IMR-90 (cell line): ENCODE measurements at regions not wholly inside any gene's neighbourhood (a gene's known extent, or its start where the extent isn't known, plus 50 kb on each side); places are given as distances from the start of the nearest gene placed in this dataset.
"Not testable (repeated sequence)": the region's sequence is repeated elsewhere in the genome, so short reads cannot be mapped to it uniquely, and the experiment has no call there.

Source experiments
- ATAC-seq: fragments of 200-7000 bp; cut with Tn5 transposase; 2 replicates; pipeline ENCODE4 v1.9.1; 2020; ENCODE audit warnings: low read depth, mild to moderate bottlenecking, moderate library complexity
- BruUV-seq: library from RNA; stranded (reverse); fragments of 400-500 nt; replicated peaks from 2 replicates; lab custom pipeline; 2021; lab: Mats Ljungman, UMichigan
- CTCF ChIA-PET: fragments of 300-600 bp; formaldehyde crosslinking; extraction: SDS; loops from one replicate; lab custom pipeline; 2021; ENCODE audit warnings: antibody characterized with exemption; lab: Yijun Ruan, JAX
- POLR2A ChIA-PET: fragments of 300-600 bp; sonication (Branson Sonifier 250); formaldehyde crosslinking; loops from one replicate; lab custom pipeline; 2022; ENCODE audit warnings: antibody characterized with exemption; ENCODE audit not compliant: unreplicated experiment; lab: Charles Lee
- DNase-seq: peaks from one replicate; pipeline ENCODE4 v3.0.0; 2013
- H2AFZ ChIP-seq: replicated peaks from 2 replicates; pipeline ENCODE3; 2013; ENCODE audit warnings: low read length, mild to moderate bottlenecking; ENCODE audit not compliant: poor library complexity
- H2AK5ac ChIP-seq: 2 replicates; pipeline ENCODE4 v1.6.1; 2013; ENCODE audit warnings: low read depth, low read length, inconsistent platforms
- H2AK9ac ChIP-seq: replicated peaks from 2 replicates; pipeline ENCODE3; 2013; ENCODE audit warnings: mild to moderate bottlenecking, low read depth, low read length, moderate library complexity; ENCODE audit not compliant: poor library complexity
- H2BK120ac ChIP-seq: 2 replicates; pipeline ENCODE4 v1.6.1; 2013; ENCODE audit warnings: low read depth, low read length, inconsistent platforms
- H2BK15ac ChIP-seq: 3 replicates; pipeline ENCODE4 v1.6.1; 2013; ENCODE audit warnings: low read depth, low read length, inconsistent platforms
- H2BK20ac ChIP-seq: 2 replicates; pipeline ENCODE4 v1.6.1; 2013; ENCODE audit warnings: low read depth, mild to moderate bottlenecking, inconsistent platforms, low read length, moderate library complexity
- H2BK5ac ChIP-seq: 2 replicates; pipeline ENCODE4 v1.6.1; 2013; ENCODE audit warnings: mild to moderate bottlenecking, low read depth, low read length, inconsistent platforms; ENCODE audit not compliant: poor library complexity, severe bottlenecking
- H3K14ac ChIP-seq: replicated peaks from 2 replicates; pipeline ENCODE4 v1.6.1; 2013; ENCODE audit warnings: low read depth, low read length, inconsistent platforms
- H3K18ac ChIP-seq: 2 replicates; pipeline ENCODE4 v1.6.1; 2013; ENCODE audit warnings: low read depth, low read length, control low read depth
- H3K23ac ChIP-seq: 2 replicates; pipeline ENCODE4 v1.6.1; 2013; ENCODE audit warnings: low read depth, low read length, inconsistent platforms
- H3K27ac ChIP-seq: 2 replicates; pipeline ENCODE4 v1.5.1; 2013; ENCODE audit warnings: mild to moderate bottlenecking, control low read depth, low read length; ENCODE audit not compliant: insufficient read depth
- H3K27me3 ChIP-seq: 2 replicates; pipeline ENCODE4 v1.6.1; 2013; ENCODE audit warnings: low read length; ENCODE audit not compliant: control insufficient read depth, insufficient read depth
- H3K36me3 ChIP-seq: 2 replicates; pipeline ENCODE4 v1.6.1; 2013; ENCODE audit warnings: low read length, mixed read lengths; ENCODE audit not compliant: control insufficient read depth, insufficient read depth
- H3K4ac ChIP-seq: 2 replicates; pipeline ENCODE4 v1.6.1; 2013; ENCODE audit warnings: low read depth, low read length, inconsistent platforms
- H3K4me1 ChIP-seq: 2 replicates; pipeline ENCODE4 v1.6.1; 2013; ENCODE audit warnings: low read length, mixed read lengths; ENCODE audit not compliant: control insufficient read depth, insufficient read depth
- H3K4me2 ChIP-seq: 2 replicates; pipeline ENCODE4 v1.6.1; 2013; ENCODE audit warnings: low read depth, mild to moderate bottlenecking, control low read depth, low read length, moderate library complexity
- H3K4me3 ChIP-seq: 2 replicates; pipeline ENCODE4 v1.5.1; 2013; ENCODE audit warnings: low read depth, mild to moderate bottlenecking, control low read depth, low read length, moderate library complexity; ENCODE audit not compliant: insufficient read depth
- H3K56ac ChIP-seq: 2 replicates; pipeline ENCODE4 v1.6.1; 2013; ENCODE audit warnings: low read length, inconsistent platforms; ENCODE audit not compliant: insufficient read depth; ENCODE audit errors: extremely low read depth
- H3K79me1 ChIP-seq, 2 experiments: 2 replicates each; pipeline ENCODE4 v1.6.1; 2013; ENCODE audit warnings: low read length in 2 of 2, inconsistent platforms in 1 of 2, low read depth in 1 of 2
- H3K9ac ChIP-seq: 2 replicates; pipeline ENCODE4 v1.6.1; 2013; ENCODE audit warnings: low read depth, low read length, control low read depth
- H3K9me1 ChIP-seq: 2 replicates; pipeline ENCODE4 v1.6.1; 2013; ENCODE audit warnings: low read length, inconsistent platforms; ENCODE audit not compliant: insufficient read depth
- H3K9me3 ChIP-seq: 2 replicates; pipeline ENCODE4 v1.6.1; 2013; ENCODE audit warnings: low read length; ENCODE audit not compliant: control insufficient read depth, insufficient read depth
- H4K20me1 ChIP-seq: 2 replicates; pipeline ENCODE4 v1.6.1; 2013; ENCODE audit warnings: low read length, inconsistent platforms; ENCODE audit not compliant: insufficient read depth
- H4K5ac ChIP-seq: 2 replicates; pipeline ENCODE4 v1.6.1; 2013; ENCODE audit warnings: mild to moderate bottlenecking, low read depth, low read length, control low read depth
- H4K8ac ChIP-seq, 2 experiments: 2 replicates each; pipeline ENCODE4 v1.6.1; 2013; ENCODE audit warnings: low read depth in 2 of 2, low read length in 2 of 2, control low read depth in 1 of 2, inconsistent platforms in 1 of 2
- H4K91ac ChIP-seq: 2 replicates; pipeline ENCODE4 v1.6.1; 2013; ENCODE audit warnings: low read depth, low read length, inconsistent platforms; ENCODE audit not compliant: insufficient read depth
- CHD1 ChIP-seq: IDR thresholded peaks from 2 replicates; pipeline ENCODE4 v1.6.1; 2012; ENCODE audit warnings: low read depth, low read length, improper control_type of control experiment
- MAFK ChIP-seq: IDR thresholded peaks from 2 replicates; pipeline ENCODE4 v1.6.1; 2012; ENCODE audit warnings: low read depth, low read length, improper control_type of control experiment
- MAZ ChIP-seq: IDR thresholded peaks from 2 replicates; pipeline ENCODE4 v1.6.1; 2012; ENCODE audit warnings: low read depth, mild to moderate bottlenecking, low read length, improper control_type of control experiment, moderate library complexity, borderline replicate concordance
- RAD21 ChIP-seq: IDR thresholded peaks from 2 replicates; pipeline ENCODE4 v1.6.1; 2012; ENCODE audit warnings: low read length, improper control_type of control experiment
- WGBS, 2 experiments: methylation state at CpG; one replicate each; pipeline versions ENCODE4 v1.1.5 to v1.1.7; 2013; ENCODE audit warnings: missing lambda C conversion rate in 2 of 2; ENCODE audit not compliant: insufficient read length in 1 of 2; ENCODE audit errors: extremely low coverage in 2 of 2; 5-methylcytosine and 5-hydroxymethylcytosine counted together
- dilution Hi-C: fragments of 300-500 bp; cut with HindIII; formaldehyde crosslinking; loops from one replicate; pipeline ENCODE4 v1.14.3; 2018; ENCODE audit warnings: low sequenced_read_pairs; ENCODE audit not compliant: unreplicated experiment
- in situ Hi-C: fragments of 300-500 bp; cut with MboI; formaldehyde crosslinking; loops from 3 replicates; pipeline ENCODE4 v1.14.3; 2019; ENCODE audit warnings: low sequenced_read_pairs, inconsistent platforms, mixed read lengths
- intact Hi-C: fragments of 100-400 bp; cut with micrococcal nuclease; formaldehyde crosslinking; loops from 2 replicates; pipeline ENCODE4 v1.10.0; 2022
- TF ChIP-seq, protein P1 (sequence below): fragments of 150-350 bp; IDR thresholded peaks from 2 replicates; pipeline ENCODE4 v1.6.1; 2016; ENCODE audit warnings: low read depth, mild to moderate bottlenecking, low read length, moderate library complexity, borderline replicate concordance

DNA sequence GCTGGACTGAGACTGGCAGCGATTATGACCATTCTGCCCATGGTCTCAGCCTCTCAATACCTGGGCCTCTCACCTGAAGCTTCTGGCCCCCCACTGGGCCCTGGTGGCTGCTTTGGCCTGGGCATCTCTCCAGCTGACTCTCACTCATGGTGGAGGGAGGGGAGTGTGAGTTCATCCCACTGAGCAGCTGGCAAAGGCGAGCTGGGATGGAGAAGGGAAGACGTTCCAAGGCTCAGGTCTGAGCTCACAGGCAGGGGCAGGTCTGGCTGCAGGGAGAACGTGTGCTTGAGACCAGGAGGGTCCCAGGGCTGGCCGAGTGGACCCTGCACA lies 103.5 kb downstream of the TMEM121 start:
- BruUV-seq = no TSS peak
- H2BK120ac ChIP-seq = no peak overlapping the region

DNA sequence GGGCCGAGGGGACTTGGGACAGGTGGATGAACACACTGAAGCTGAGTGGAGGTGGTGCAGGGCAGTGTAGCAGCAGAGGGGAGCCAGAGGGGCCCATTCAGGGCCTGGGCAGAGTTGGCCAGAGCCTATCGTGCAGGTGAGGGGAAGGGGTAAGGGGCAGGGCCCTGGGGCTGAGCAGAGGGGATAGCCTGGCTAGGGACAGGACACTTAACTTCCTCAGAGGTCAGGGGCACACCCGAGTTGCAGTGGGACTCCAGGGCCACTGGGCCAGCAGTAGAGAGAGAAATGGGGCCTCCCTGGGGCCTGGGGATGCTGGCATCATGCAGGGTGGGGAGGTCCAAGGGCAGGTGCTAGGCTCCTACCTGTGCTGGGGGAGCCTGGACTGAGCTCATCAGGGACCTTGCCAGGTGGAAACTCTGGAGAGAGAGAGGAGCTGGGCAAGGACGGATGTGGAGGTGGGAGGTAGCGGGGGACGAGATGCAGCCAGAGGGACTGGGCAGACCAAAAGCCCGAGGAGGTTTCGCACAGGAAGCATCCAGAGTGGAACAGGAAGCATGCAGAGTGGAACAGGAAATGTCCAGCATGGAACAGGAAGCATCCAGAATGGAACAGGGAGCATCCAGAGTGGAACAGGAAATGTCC lies 104.0 kb downstream of the TMEM121 start:
- H3K14ac ChIP-seq, H3K4me3 ChIP-seq, H4K20me1 ChIP-seq, H3K27ac ChIP-seq, H3K27me3 ChIP-seq, H3K23ac ChIP-seq, ATAC-seq, H3K79me1 ChIP-seq, H3K56ac ChIP-seq, H2AK5ac ChIP-seq, H3K4me2 ChIP-seq, H4K5ac ChIP-seq, H2AK9ac ChIP-seq, H4K8ac ChIP-seq, H2AFZ ChIP-seq, H3K9me1 ChIP-seq, intact Hi-C loops, DNase-seq, H2BK20ac ChIP-seq, CTCF ChIA-PET, H3K18ac ChIP-seq, H3K9me3 ChIP-seq, H3K9ac ChIP-seq, POLR2A ChIA-PET, dilution Hi-C loops, H2BK5ac ChIP-seq, H3K36me3 ChIP-seq, H4K91ac ChIP-seq, BruUV-seq, H2BK120ac ChIP-seq, in situ Hi-C loops, H3K4me1 ChIP-seq, H3K4ac ChIP-seq, H2BK15ac ChIP-seq: not testable (repeated sequence)
- WGBS, 2 experiments = 57% methylated on average over 6 of the region's 8 CpGs; no CpG with 5 or more reads in 1 of the 2 experiments

More for the DNA sequence above, 103.5 kb downstream of the TMEM121 start:
- H3K9ac ChIP-seq = no peak overlapping the region
- no peak overlapping the region for H3K56ac ChIP-seq
- intact Hi-C loops = no loop called here
- dilution Hi-C loops = no loop called here
- no peak overlapping the region for H4K91ac ChIP-seq
- no peaks in the 10 kb centered on the region for H4K20me1 ChIP-seq
- in situ Hi-C loops = no loop called here
- no peak overlapping the region for H4K5ac ChIP-seq
- no peaks in the 10 kb centered on the region for H3K27me3 ChIP-seq
- CTCF ChIA-PET = no interaction called here
- no peak overlapping the region for H3K14ac ChIP-seq
- no peak for TF ChIP-seq RAD21
- TF ChIP-seq, protein P1, sequence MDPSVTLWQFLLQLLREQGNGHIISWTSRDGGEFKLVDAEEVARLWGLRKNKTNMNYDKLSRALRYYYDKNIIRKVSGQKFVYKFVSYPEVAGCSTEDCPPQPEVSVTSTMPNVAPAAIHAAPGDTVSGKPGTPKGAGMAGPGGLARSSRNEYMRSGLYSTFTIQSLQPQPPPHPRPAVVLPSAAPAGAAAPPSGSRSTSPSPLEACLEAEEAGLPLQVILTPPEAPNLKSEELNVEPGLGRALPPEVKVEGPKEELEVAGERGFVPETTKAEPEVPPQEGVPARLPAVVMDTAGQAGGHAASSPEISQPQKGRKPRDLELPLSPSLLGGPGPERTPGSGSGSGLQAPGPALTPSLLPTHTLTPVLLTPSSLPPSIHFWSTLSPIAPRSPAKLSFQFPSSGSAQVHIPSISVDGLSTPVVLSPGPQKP = no peak
- TF ChIP-seq CHD1 = no peak
- TF ChIP-seq MAFK = no peak
- TF ChIP-seq MAZ = no peak
- ATAC-seq (no peak), DNase-seq (no peak)
- no peak overlapping the region for H2AK9ac ChIP-seq
- no peak overlapping the region for H2AK5ac ChIP-seq
- POLR2A ChIA-PET = no interaction called here
- H3K4ac ChIP-seq = no peak overlapping the region
- no peak overlapping the region for H4K8ac ChIP-seq
- no peaks in the 10 kb centered on the region for H3K4me1 ChIP-seq
- no peak overlapping the region for H3K18ac ChIP-seq
- H3K27ac ChIP-seq = no peak overlapping the region
- peaks cover 9% of the 10 kb centered on the region; the same call in 1 of the 2 replicates for H3K9me3 ChIP-seq
- no peak overlapping the region for H3K4me3 ChIP-seq
- no peak overlapping the region for H3K4me2 ChIP-seq
- no peak overlapping the region for H2BK20ac ChIP-seq
- no peaks in the 10 kb centered on the region for H3K36me3 ChIP-seq
- no peak overlapping the region for H2BK15ac ChIP-seq
- no CpG with 5 or more reads among the region's 5 CpGs for WGBS, 2 experiments
- no peak overlapping the region for H3K23ac ChIP-seq
- no peak overlapping the region for H2AFZ ChIP-seq
- no peak overlapping the region for H2BK5ac ChIP-seq
- H3K79me1 ChIP-seq = no peaks in the 10 kb centered on the region
- H3K9me1 ChIP-seq = no peaks in the 10 kb centered on the region
